GM20000 (cell line): ENCODE measurements at regions not wholly inside any gene's neighbourhood (a gene's known extent, or its start where the extent isn't known, plus 50 kb on each side); places are given as distances from the start of the nearest gene placed in this dataset.

Experiments used
- DNase-seq: peaks from one replicate; pipeline ENCODE4 v3.0.0; 2012; ENCODE audit warnings: low spot score
- CTCF ChIP-seq: IDR thresholded peaks from 2 replicates; pipeline ENCODE4 v1.5.1; 2012; ENCODE audit warnings: mild to moderate bottlenecking, control low read depth; ENCODE audit errors: extremely low read depth, missing control alignments

GRCh38 chr13:104314926-104315535, 1248.8 kb upstream of the SLC10A2 start:
- DNase-seq: no peak
- TF ChIP-seq CTCF: no peak

DNA sequence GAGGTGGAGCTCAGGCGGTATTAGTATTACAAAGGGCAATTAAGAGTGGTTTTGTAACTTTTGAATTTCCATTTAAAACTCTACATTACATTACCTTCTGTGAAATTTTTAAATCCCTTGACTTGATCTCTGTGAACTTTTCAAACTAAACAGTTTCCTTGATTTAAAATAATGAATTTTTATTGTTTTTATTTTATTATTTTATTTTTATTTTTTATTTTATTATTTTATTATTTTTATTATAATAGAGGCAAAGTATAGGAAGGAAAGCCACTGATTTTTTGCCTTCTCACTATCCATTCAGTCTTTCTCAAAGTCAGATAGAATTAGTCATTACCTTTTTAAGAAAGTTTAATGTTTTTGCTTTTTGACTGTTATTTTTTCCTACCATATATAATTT, 1248.1 kb upstream of the SLC10A2 start:
- no peak for TF ChIP-seq CTCF
- no peak for DNase-seq

DNA sequence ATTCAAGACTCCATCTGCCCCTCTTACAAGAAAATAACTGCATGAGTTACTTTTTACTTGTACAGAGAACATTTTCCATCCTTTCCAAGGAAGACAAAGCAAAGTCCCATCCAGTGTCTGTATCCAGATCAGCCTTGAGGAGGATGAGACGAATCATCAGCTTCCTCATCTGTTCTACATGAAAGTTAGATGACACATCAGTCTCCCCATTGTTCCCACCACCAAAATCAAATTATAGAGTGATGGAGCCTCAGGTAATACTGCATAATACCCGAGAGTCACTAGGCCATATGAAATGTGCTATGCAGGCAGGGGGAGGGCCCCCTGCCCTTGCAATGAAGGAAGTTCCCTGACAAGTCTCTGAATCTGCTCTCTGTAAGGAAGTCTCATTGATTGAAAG, 1244.6 kb upstream of the SLC10A2 start:
- DNase-seq: no peak
- no peak for TF ChIP-seq CTCF

GRCh38 chr13:104309431-104309830, 1243.2 kb upstream of the SLC10A2 start:
- TF ChIP-seq CTCF: no peak
- DNase-seq: no peak

DNA sequence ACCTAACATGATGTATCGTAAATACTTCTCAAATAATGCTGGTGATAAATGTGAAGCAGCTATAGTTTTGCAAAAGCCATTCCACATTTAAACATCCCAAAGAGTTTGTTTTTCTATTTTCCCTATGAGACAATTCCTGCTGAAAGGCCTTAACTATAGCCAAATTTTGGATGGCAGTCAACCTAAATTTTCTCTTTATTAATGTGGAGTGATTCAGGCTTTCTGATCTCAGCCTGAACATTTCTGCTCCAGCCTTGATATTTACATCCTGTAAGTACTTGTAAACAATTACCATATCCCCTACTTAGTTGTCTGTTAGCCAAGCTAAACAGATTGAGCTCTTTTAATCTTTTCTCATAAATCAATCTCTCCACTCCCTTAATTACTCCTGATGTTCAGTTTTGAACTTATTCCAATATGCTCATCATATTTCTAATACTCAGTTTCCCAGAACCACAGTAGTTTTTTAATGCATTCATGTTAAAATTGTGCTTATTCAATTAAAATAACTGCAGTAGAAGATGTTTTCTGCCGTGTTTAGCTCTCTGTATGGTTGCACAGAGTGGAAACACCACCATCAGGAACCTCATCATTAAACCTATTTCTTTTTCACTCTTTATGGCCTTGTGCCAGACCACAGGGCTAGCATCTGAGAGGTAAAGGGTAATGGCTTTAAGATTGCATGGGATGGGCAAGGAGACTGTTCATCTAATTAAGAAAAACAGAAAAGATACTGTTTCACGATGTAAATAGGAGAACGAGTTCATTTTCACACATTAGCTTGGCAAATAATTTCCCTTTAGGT, 1235.2 kb upstream of the SLC10A2 start:
- no peak for DNase-seq
- TF ChIP-seq CTCF: no peak

GRCh38 chr13:104297075-104297474, 1230.9 kb upstream of the SLC10A2 start:
- TF ChIP-seq CTCF: no peak
- DNase-seq: no peak

GRCh38 chr13:104296286-104296685, 1230.1 kb upstream of the SLC10A2 start:
- DNase-seq: no peak
- no peak for TF ChIP-seq CTCF
